Ishikawa (cell line): ENCODE measurements at regions not wholly inside any gene's neighbourhood (a gene's known extent, or its start where the extent isn't known, plus 50 kb on each side); places are given as distances from the start of the nearest gene placed in this dataset.

Experiments used
- CEBPB ChIP-seq: IDR thresholded peaks from 2 replicates; pipeline ENCODE4 v1.6.1; 2012
- EGR1 ChIP-seq: IDR thresholded peaks from 2 replicates; pipeline ENCODE4 v1.6.1; 2012
- EP300 ChIP-seq: IDR thresholded peaks from 2 replicates; pipeline ENCODE4 v1.6.1; 2012; ENCODE audit warnings: borderline replicate concordance
- FOXM1 ChIP-seq: IDR thresholded peaks from 2 replicates; pipeline ENCODE4 v1.6.1; 2012; ENCODE audit warnings: low read depth, borderline replicate concordance
- RAD21 ChIP-seq: IDR thresholded peaks from 2 replicates; pipeline ENCODE4 v1.6.1; 2012; ENCODE audit warnings: low read depth
- TAF1 ChIP-seq: IDR thresholded peaks from 2 replicates; pipeline ENCODE4 v1.6.1; 2012; ENCODE audit warnings: low read depth, mild to moderate bottlenecking
- YY1 ChIP-seq: IDR thresholded peaks from 2 replicates; pipeline ENCODE4 v1.6.1; 2012; ENCODE audit warnings: low read depth
- TF ChIP-seq, protein P1 (sequence below): IDR thresholded peaks from 2 replicates; pipeline ENCODE4 v1.6.1; 2012; ENCODE audit warnings: low read depth, mild to moderate bottlenecking
- TF ChIP-seq, protein P2 (sequence below): IDR thresholded peaks from 2 replicates; pipeline ENCODE4 v1.6.1; 2012

DNA sequence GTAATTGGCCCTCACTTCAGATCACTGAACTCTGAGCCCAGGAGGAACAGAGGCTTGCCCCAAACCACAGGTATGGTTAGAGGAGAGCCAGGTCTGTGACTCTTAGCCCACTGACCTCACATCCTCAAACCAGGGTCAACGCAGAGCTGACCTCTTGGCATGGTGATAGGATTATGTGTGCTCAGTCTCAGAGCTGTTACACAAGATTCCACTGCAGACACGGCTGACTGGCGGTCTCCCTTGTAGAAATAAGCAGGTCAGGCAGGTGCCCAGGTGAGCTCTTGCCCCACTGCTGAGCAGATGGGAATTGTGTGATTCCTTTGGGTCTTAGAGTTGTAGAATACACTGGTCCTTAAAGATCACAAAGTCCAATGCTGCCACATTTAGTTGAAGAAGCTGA, 66.0 kb upstream of the PITX1 start:
- TF ChIP-seq TAF1 (no peak), YY1 (no peak), RAD21 (no peak), EGR1 (no peak), CEBPB (no peak), EP300 (no peak), FOXM1 (no peak)
- TF ChIP-seq, protein P1, sequence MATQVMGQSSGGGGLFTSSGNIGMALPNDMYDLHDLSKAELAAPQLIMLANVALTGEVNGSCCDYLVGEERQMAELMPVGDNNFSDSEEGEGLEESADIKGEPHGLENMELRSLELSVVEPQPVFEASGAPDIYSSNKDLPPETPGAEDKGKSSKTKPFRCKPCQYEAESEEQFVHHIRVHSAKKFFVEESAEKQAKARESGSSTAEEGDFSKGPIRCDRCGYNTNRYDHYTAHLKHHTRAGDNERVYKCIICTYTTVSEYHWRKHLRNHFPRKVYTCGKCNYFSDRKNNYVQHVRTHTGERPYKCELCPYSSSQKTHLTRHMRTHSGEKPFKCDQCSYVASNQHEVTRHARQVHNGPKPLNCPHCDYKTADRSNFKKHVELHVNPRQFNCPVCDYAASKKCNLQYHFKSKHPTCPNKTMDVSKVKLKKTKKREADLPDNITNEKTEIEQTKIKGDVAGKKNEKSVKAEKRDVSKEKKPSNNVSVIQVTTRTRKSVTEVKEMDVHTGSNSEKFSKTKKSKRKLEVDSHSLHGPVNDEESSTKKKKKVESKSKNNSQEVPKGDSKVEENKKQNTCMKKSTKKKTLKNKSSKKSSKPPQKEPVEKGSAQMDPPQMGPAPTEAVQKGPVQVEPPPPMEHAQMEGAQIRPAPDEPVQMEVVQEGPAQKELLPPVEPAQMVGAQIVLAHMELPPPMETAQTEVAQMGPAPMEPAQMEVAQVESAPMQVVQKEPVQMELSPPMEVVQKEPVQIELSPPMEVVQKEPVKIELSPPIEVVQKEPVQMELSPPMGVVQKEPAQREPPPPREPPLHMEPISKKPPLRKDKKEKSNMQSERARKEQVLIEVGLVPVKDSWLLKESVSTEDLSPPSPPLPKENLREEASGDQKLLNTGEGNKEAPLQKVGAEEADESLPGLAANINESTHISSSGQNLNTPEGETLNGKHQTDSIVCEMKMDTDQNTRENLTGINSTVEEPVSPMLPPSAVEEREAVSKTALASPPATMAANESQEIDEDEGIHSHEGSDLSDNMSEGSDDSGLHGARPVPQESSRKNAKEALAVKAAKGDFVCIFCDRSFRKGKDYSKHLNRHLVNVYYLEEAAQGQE, result no peak
- TF ChIP-seq, protein P2, sequence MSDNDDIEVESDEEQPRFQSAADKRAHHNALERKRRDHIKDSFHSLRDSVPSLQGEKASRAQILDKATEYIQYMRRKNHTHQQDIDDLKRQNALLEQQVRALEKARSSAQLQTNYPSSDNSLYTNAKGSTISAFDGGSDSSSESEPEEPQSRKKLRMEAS, result no peak
